Fibroblast of skin of abdomen (primary cell): ENCODE measurements at regions not wholly inside any gene's neighbourhood (a gene's known extent, or its start where the extent isn't known, plus 50 kb on each side); places are given as distances from the start of the nearest gene placed in this dataset.

Experiments
- DNase-seq: peaks from one replicate; pipeline ENCODE4 v3.0.0-alpha.2; 2013

- no peak for DNase-seq
Measured at GRCh38 chr16:11447272-11447671, 102.0 kb downstream of the RMI2 start.

- no peak for DNase-seq
Measured at GRCh38 chr16:11447836-11448235, 102.6 kb downstream of the RMI2 start.

- no peak for DNase-seq
Measured at GRCh38 chr16:11448796-11449416, 103.6 kb downstream of the RMI2 start.

- no peak for DNase-seq
Measured at GRCh38 chr16:11449716-11450115, 104.5 kb downstream of the RMI2 start.

GRCh38 chr16:11450136-11450535, 104.9 kb downstream of the RMI2 start:
- no peak for DNase-seq

- DNase-seq: no peak
Measured at GRCh38 chr16:11452298-11452697, 107.0 kb downstream of the RMI2 start.

GRCh38 chr16:11452746-11453389, 107.6 kb downstream of the RMI2 start:
- DNase-seq: no peak

GRCh38 chr16:11456741-11457140, 111.5 kb downstream of the RMI2 start:
- no peak for DNase-seq

GRCh38 chr16:11459722-11460121, 114.5 kb downstream of the RMI2 start:
- DNase-seq: no peak

GRCh38 chr16:11460820-11461594, 115.7 kb downstream of the RMI2 start:
- no peak for DNase-seq

- no peak for DNase-seq
Measured at GRCh38 chr16:11461595-11461990, 116.3 kb downstream of the RMI2 start.

GRCh38 chr16:11462036-11462435, 116.8 kb downstream of the RMI2 start:
- DNase-seq: no peak

GRCh38 chr16:11462861-11463260, 117.6 kb downstream of the RMI2 start:
- DNase-seq: no peak

GRCh38 chr16:11464241-11464640, 119.0 kb downstream of the RMI2 start:
- no peak for DNase-seq

- no peak for DNase-seq
Measured at GRCh38 chr16:11465675-11466074, 120.4 kb downstream of the RMI2 start.

GRCh38 chr16:11470676-11471415, 115.9 kb downstream of the LITAF start:
- no peak for DNase-seq

- no peak for DNase-seq
Measured at GRCh38 chr16:11471548-11471947, 115.2 kb downstream of the LITAF start.

- no peak for DNase-seq
Measured at GRCh38 chr16:11472410-11472809, 114.3 kb downstream of the LITAF start.

GRCh38 chr16:11472851-11473250, 113.9 kb downstream of the LITAF start:
- DNase-seq: no peak

- DNase-seq: no peak
Measured at GRCh38 chr16:11473728-11474127, 113.0 kb downstream of the LITAF start.

GRCh38 chr16:11474617-11475291, 112.0 kb downstream of the LITAF start:
- DNase-seq: no peak

- no peak for DNase-seq
Measured at GRCh38 chr16:11475896-11476630, 110.7 kb downstream of the LITAF start.
